ENCODE measurements at regions not wholly inside any gene's neighbourhood (a gene's known extent, or its start where the extent isn't known, plus 50 kb on each side); places are given as distances from the start of the nearest gene placed in this dataset.
A peak's percentile ranks its signal among the peaks of the same experiment; 100 is the strongest.

GRCh38 chr5:165026971-165027370, 1521.6 kb downstream of the MAT2B start:
- Histone ChIP-seq H2AFZ (ENCODE audit: low read length) (no peak overlapping the region), H3K4me3 (replicated peaks in 1 of 3; ENCODE audit: insufficient read depth in 1 of 3, low read depth in 2 of 3, low read length in 3 of 3) (no peak overlapping the region), H3K9ac (ENCODE audit: insufficient read depth, low read depth, low read length) (no peak overlapping the region), H4K20me1 (ENCODE audit: insufficient read depth, low read length) (no peaks in the 10 kb centered on the region), H3K9me3 (ENCODE audit: low read length) (peaks cover 69% of the 10 kb centered on the region), H3K36me3 (replicated peaks in 1 of 2; ENCODE audit: control insufficient read depth in 1 of 2, insufficient read depth in 2 of 2, low read length in 2 of 2) (no peaks in the 10 kb centered on the region), H3K4me1 (ENCODE audit: insufficient read depth, low read length) (no peaks in the 10 kb centered on the region), H3K27me3 (ENCODE audit: control insufficient read depth in 1 of 2, insufficient read depth in 2 of 2, low read length in 2 of 2) (no peaks in the 10 kb centered on the region), H3K79me2 (ENCODE audit: insufficient read depth, low read length) (no peaks in the 10 kb centered on the region), H3K27ac (ENCODE audit: extremely low read length, insufficient read depth, low read length) (no peak overlapping the region), H3K4me2 (ENCODE audit: low read depth, low read length) (no peak overlapping the region)
- no TSS peak for BruUV-seq (replicated peaks)
- intact Hi-C loops (cut with micrococcal nuclease; ENCODE audit: unreplicated experiment) = no loop called here
- in situ Hi-C loops (cut with HindIII; ENCODE audit: extremely low pct_ligation_motif_present, low pct_unique_long_range_greater_than_20kb) = no loop called here
- no peak for ATAC-seq
- CTCF ChIA-PET (ENCODE audit: low intra/inter-chr PET ratio, low total read pairs) = no interaction called here
- WGBS (ENCODE audit: low lambda C conversion rate) = 10% methylated on average over 1 of the region's 1 CpG
- DNase-seq (ENCODE audit: low spot score) = no peak
- POLR2A ChIA-PET = no interaction called here
- TF ChIP-seq MAFK (conservative IDR thresholded peaks at IDR 0.05 in 1 of 2, IDR thresholded peaks at IDR 0.05 in 1 of 2; ENCODE audit: low read length in 2 of 2) (peak; percentile 76 to 83), PATZ1 (CRISPR knock-in tag; IDR thresholded peaks at IDR 0.05) (no peak), NPAS2 (CRISPR knock-in tag; IDR thresholded peaks at IDR 0.05; ENCODE audit: borderline replicate concordance) (no peak), MAFF (IDR thresholded peaks at IDR 0.05; ENCODE audit: low read depth, low read length) (peak; percentile 82), ZUFSP (CRISPR knock-in tag; IDR thresholded peaks at IDR 0.05; ENCODE audit: borderline replicate concordance) (no peak)
- no peak for FAIRE-seq

- H3K27me3 ChIP-seq (ENCODE audit: control insufficient read depth in 1 of 2, insufficient read depth in 2 of 2, low read length in 2 of 2) = no peaks in the 10 kb centered on the region
- intact Hi-C loops (cut with micrococcal nuclease; ENCODE audit: unreplicated experiment) = no loop called here
- FAIRE-seq = no peak
- no peak overlapping the region for H3K4me3 ChIP-seq (replicated peaks in 1 of 3; ENCODE audit: insufficient read depth in 1 of 3, low read depth in 2 of 3, low read length in 3 of 3)
- H4K20me1 ChIP-seq (ENCODE audit: insufficient read depth, low read length) = no peaks in the 10 kb centered on the region
- no peak overlapping the region for H3K4me2 ChIP-seq (ENCODE audit: low read depth, low read length)
- no peak for ATAC-seq
- H3K36me3 ChIP-seq (replicated peaks in 1 of 2; ENCODE audit: control insufficient read depth in 1 of 2, insufficient read depth in 2 of 2, low read length in 2 of 2) = no peaks in the 10 kb centered on the region
- no peaks in the 10 kb centered on the region for H3K4me1 ChIP-seq (ENCODE audit: insufficient read depth, low read length)
- in situ Hi-C loops (cut with HindIII; ENCODE audit: extremely low pct_ligation_motif_present, low pct_unique_long_range_greater_than_20kb) = no loop called here
- ChIA-PET POLR2A (no interaction called here), CTCF (ENCODE audit: low intra/inter-chr PET ratio, low total read pairs) (no interaction called here)
- H3K27ac ChIP-seq (ENCODE audit: extremely low read length, insufficient read depth, low read length) = no peak overlapping the region
- TF ChIP-seq GLI4 (CRISPR knock-in tag; IDR thresholded peaks at IDR 0.05; ENCODE audit: borderline replicate concordance) (no peak), FOXP4 (CRISPR knock-in tag; IDR thresholded peaks at IDR 0.05) (no peak)
- no peak overlapping the region for H2AFZ ChIP-seq (ENCODE audit: low read length)
- H3K9ac ChIP-seq (ENCODE audit: insufficient read depth, low read depth, low read length) = no peak overlapping the region
- peaks cover 67% of the 10 kb centered on the region for H3K9me3 ChIP-seq (ENCODE audit: low read length)
- 1% methylated on average over 2 of the region's 2 CpGs for WGBS (ENCODE audit: low lambda C conversion rate)
- DNase-seq (ENCODE audit: low spot score) = no peak
- no peaks in the 10 kb centered on the region for H3K79me2 ChIP-seq (ENCODE audit: insufficient read depth, low read length)
- no TSS peak for BruUV-seq (replicated peaks)
Observed at GRCh38 chr5:165028356-165028755, 1522.9 kb downstream of the MAT2B start.
